ENCODE measurements at regions not wholly inside any gene's neighbourhood (a gene's known extent, or its start where the extent isn't known, plus 50 kb on each side); places are given as distances from the start of the nearest gene placed in this dataset.

GRCh38 chr2:14182227-14182946 is 450.1 kb upstream of the LRATD1 start:
- no peak for DNase-seq (ENCODE audit: low read depth)

- no peak for DNase-seq (ENCODE audit: low read depth)
Measured at GRCh38 chr2:14185906-14186305, 446.6 kb upstream of the LRATD1 start.

DNA sequence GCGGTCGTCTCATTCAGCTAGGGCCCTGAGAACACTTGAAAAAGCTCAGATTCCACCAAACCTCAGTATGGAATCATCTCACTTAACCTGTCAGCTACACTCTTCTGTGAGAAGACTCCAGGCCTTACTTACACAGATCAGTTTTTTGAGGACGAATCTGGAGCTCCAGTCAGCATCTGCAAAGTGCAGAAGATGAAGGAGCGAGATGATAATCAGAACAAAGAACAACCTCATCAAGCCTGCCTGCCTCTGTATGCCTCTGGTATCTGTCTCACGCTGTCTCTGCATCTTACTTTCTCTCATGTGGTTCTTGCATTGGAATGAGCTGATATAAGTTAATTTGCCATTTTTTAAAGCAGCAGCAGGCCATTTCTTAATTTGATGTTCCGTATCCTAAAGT is 444.1 kb upstream of the LRATD1 start:
- DNase-seq (ENCODE audit: low read depth) = no peak

GRCh38 chr2:14189929-14190328 is 442.6 kb upstream of the LRATD1 start:
- no peak for DNase-seq (ENCODE audit: low read depth)

DNA sequence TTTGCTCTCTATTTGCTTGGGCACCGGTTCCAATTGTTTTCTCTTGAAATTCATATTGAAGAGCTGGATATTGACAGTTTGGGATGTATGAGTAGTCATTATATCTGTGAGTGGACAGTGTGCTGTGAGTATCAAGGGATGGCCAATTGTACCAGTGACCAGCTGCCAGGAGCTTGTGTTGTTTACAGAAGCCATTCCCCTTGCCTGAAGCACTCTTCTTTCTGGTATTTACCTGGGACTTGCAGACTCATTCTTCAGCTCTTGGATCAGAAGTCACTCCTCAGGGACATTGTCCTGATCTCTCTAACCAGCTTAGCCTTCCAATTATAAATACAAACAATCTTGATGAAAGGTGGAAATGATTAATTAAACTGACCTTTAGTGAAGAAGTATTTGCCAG is 438.3 kb upstream of the LRATD1 start:
- DNase-seq (ENCODE audit: low read depth) = no peak

DNA sequence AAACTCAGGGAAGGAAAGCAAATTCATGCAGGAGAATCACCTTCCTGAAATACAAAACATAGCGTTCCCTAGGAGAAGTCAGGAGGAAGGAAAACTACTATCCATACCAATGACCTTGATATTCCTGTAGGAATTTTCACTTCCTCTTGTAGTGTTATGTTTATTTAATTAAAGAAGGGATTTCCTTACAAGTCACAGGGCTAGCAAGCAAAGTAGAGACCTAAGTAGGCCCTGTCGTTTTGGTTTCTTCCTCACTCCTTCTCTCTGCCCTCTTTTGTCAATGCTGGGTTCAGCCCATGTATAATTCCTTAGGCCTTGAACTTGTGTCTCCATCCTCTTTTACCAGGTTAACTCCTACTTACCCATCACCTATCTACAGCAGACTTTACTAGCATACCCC is 435.2 kb upstream of the LRATD1 start:
- DNase-seq (ENCODE audit: low read depth) = no peak

- DNase-seq (ENCODE audit: low read depth) = no peak
Measured at GRCh38 chr2:14199040-14199439, 433.5 kb upstream of the LRATD1 start.

- DNase-seq (ENCODE audit: low read depth) = no peak
Measured at GRCh38 chr2:14219306-14219705, 413.2 kb upstream of the LRATD1 start.

GRCh38 chr2:14220101-14220500 is 412.4 kb upstream of the LRATD1 start:
- DNase-seq (ENCODE audit: low read depth) = no peak

DNA sequence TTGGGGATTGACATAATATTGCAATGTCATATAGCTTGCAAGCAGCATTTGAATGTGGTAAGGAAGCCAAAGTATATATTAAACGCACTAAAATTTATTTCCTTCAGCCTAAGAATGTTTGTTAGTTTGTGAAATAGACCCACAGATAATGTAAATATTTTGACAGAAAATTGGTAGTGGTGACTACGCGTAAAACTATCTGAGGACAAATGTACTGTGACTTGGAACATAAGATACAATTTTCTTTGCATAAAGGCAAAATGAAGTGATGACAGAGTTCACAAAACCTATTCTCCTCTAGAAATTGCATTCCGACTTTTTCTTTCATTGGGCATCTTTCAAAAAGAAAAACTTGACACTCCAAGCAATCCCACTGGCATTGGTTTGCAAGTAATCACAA is 411.1 kb upstream of the LRATD1 start:
- no peak for DNase-seq (ENCODE audit: low read depth)

DNA sequence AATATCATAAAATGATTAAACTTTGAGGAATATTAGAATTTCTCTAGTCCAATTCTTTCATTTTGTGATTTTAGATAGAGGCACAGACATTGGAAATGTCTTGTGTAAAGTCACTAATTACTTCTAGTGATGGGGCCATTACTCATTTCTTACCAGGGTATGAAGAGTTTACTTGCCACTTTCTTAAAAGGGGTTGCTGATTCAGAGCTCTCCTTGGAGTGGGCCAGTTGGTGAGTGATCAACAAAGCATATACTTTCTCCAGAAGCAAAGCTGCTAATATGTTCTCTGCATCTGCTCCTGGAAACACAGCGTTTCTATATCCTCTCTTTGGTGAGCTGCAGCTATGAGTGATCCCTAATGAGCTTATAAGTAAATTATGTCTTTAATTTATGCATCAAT is 408.9 kb upstream of the LRATD1 start:
- no peak for DNase-seq (ENCODE audit: low read depth)

DNA sequence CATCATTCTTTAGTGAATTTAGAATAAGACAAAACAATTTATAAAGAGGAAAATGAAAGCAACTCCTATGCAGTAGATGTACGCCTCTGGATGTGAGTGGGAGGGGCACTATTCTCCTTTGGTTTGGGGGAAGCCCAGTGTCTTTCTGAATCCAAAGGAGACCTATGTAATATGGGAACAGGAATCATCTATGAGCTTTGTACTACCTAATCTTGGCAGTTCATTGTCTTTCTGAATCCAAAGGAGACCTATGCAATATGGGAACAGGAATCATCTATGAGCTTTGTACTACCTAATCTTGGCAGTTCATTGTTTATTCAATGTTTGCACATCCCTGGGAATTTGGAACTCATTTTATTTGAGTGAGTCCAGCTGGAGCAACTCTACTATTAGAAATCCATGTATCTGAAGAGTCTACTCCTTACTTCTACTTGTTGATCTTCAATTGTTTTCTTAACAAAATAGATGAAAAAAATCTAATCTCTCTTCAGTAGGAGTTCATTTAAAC is 401.1 kb upstream of the LRATD1 start:
- no peak for DNase-seq (ENCODE audit: low read depth)

- DNase-seq (ENCODE audit: low read depth) = no peak
Measured at GRCh38 chr2:14232217-14232616, 400.3 kb upstream of the LRATD1 start.

DNA sequence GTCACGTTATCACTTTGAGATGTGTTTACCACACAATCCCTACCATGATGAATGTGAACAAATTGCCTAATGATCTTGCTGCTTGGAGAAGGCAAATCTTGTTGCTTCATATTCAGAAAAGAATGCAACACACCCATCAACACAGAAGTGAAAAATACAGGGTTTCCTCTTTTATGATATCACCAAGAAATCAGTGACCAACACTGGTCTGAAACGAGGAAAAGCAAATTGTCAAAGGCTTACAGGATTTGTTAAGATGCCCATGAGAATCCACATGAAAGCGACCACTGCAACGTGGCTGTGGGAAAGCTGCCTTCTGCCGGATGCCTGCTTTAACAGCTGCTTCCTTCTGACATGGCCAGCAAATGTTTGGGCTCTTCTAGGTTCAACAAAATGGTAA is 397.6 kb upstream of the LRATD1 start:
- no peak for DNase-seq (ENCODE audit: low read depth)

- DNase-seq (ENCODE audit: low read depth) = no peak
Measured at GRCh38 chr2:14235667-14236066, 396.9 kb upstream of the LRATD1 start.

DNA sequence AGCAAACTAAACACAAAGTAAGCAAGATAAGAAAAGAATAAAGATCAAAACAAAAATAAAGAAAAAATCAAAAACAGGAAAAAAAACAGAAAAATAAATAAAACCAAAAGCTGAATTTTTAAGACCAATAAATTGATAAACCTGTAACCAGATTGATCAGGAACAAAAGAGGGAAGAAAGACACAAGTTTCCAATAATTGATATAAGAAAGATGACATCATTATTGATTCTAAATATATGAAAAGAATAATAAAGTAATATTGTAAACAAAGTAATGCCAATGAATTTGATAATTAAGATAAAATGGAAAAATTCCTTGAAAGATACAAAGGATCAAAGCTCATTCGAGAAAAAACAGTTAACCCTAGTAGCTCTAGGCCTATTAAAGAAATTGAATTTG is 394.6 kb upstream of the LRATD1 start:
- DNase-seq (ENCODE audit: low read depth) = no peak

GRCh38 chr2:14239605-14240004 is 392.9 kb upstream of the LRATD1 start:
- no peak for DNase-seq (ENCODE audit: low read depth)

DNA sequence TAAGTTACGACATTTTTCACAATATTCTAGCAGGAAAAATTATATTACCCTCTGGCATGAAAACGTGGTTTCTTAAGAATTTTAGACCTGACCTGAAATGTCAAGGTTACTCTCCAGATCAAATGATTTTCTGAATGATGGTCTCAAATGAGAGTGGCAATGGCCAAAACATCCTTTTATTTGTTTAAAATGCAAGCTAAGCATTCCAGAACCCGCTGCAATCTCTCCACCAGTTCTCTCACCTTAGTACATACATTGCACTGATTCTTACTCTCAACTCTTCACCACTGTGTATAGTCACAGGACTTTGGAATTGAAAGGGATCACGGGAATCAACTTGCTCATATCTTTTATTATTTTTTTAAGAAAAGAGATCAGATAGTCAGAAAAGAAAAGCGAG is 391.6 kb upstream of the LRATD1 start:
- DNase-seq (ENCODE audit: low read depth) = no peak

DNA sequence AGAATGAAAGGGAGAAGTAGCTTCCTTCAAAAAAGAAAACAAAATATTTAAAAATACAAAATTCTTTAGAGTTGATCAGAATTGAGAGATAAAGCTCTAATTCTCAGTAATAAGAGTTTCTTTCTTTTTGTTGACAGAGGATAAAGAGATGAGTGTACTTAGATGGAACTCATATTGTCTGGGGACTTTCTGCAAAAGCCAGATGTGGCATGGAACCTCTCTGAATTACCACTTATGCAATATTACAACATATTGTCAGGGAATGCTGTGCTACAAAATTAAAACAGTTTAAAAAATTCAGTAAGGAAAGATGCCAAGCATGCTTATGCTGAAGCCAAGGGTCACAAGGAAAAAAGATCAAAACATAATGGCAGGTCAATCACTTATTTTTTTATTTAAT is 386.6 kb upstream of the LRATD1 start:
- DNase-seq (ENCODE audit: low read depth) = no peak

DNA sequence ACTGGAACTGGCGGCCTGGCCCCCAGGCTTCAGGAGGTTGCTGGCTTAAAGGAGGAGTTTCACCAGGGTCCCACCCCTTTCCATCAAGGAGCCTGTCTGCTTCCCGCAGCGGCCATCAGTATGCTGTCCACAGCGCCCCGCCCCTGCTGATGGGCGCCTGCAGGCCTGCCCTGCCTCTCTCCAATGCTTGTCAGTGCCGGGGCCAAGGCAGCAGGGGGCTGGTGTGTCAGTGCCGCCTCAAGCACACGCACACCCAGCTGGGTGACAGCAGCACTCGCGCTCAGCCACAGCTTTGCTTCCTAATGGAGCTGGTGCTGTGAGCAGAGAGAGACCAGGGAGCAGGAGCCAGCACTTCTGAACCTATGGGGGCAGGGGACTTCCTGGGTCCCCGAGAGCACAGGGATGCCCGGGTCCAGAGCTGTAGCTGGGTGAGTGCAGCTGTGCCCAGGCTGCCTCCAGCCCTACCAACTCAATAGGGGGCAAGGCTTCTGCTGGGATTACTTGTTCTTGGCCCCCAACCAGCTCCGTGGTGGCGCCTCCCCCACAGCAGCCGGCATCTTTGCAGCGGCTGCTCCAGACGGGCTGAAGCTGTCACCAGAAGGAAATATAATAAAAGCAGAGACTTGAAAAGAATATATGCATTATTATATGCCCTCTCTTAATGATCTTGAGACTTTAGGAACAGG is 377.2 kb upstream of the LRATD1 start:
- DNase-seq (ENCODE audit: low read depth) = no peak

GRCh38 chr2:14256890-14257289 is 375.6 kb upstream of the LRATD1 start:
- no peak for DNase-seq (ENCODE audit: low read depth)

GRCh38 chr2:14257801-14258507 is 374.6 kb upstream of the LRATD1 start:
- DNase-seq (ENCODE audit: low read depth) = no peak

DNA sequence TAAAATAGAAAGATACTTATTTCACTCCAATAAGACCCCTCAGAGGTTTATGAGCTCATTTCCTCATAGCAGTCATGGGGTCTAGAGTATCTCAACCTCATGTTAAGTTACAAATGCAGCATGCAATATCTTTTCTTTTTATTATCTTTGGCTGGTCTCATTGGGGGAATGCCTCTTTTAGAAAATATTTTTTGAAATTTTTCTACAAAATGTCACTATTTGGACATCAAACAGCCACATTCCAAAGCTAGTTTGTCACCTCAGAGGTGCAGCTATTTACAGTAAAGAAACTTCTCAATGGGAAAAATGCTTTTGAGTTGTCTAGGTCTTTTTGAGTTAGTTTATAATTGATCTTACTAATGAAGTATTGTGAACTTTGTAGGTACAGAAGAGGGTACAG is 370.7 kb upstream of the LRATD1 start:
- no peak for DNase-seq (ENCODE audit: low read depth)
